ENCODE measurements at regions not wholly inside any gene's neighbourhood (a gene's known extent, or its start where the extent isn't known, plus 50 kb on each side); places are given as distances from the start of the nearest gene placed in this dataset.

DNA sequence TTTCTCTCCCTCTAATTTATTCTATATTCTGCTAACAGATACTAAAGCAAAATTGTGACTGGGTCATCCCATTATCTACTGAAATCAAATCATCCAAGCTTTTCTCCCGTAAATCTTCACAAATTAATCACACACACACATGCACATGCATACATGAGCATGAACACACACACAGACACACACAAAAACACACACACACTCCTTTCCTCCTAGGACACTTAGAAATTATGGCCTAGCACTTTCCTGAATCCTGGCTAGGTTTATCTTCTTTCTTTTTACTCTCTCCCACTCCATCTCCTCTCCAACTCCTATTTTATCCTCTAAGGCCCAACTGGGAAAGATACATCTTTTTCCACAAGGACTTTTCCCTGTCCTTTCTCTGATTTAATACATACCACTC lies 255.6 kb upstream of the G2E3 start:
- no peak overlapping the region for H3K4me3 Mint-ChIP-seq

DNA sequence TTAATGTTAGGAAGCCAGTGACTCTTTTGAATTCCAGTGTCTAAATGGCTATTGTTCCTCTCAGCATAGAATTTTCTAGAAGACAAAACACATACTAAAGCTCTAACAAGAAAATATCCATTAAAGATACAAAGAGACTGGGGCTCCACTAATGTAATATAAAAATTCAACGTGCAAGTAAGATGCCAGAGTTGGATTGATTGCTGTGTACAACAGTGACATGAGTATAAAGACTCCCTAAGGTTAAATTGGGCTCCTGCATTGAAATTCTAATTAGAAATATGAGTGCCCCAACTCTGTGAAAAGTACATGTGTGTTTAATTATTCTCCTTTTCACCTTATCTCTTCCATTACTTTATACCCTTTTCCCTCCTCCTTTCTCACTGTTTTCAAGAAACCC lies 253.6 kb upstream of the G2E3 start:
- Mint-ChIP-seq H3K9me3 (no peaks in the 10 kb centered on the region), H3K4me1 (peaks cover 7% of the 10 kb centered on the region), H3K36me3 (ENCODE audit: low read depth) (no peaks in the 10 kb centered on the region), H3K27me3 (ENCODE audit: low read depth) (peaks cover 7% of the 10 kb centered on the region), H3K27ac (ENCODE audit: unreplicated experiment) (no peak overlapping the region), H3K4me3 (no peak overlapping the region)
- no peak for DNase-seq (ENCODE audit: low read depth, low spot score)
- TF ChIP-seq, protein P1, sequence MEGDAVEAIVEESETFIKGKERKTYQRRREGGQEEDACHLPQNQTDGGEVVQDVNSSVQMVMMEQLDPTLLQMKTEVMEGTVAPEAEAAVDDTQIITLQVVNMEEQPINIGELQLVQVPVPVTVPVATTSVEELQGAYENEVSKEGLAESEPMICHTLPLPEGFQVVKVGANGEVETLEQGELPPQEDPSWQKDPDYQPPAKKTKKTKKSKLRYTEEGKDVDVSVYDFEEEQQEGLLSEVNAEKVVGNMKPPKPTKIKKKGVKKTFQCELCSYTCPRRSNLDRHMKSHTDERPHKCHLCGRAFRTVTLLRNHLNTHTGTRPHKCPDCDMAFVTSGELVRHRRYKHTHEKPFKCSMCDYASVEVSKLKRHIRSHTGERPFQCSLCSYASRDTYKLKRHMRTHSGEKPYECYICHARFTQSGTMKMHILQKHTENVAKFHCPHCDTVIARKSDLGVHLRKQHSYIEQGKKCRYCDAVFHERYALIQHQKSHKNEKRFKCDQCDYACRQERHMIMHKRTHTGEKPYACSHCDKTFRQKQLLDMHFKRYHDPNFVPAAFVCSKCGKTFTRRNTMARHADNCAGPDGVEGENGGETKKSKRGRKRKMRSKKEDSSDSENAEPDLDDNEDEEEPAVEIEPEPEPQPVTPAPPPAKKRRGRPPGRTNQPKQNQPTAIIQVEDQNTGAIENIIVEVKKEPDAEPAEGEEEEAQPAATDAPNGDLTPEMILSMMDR (conservative IDR thresholded peaks at IDR 0.05), result no peak

More for the DNA sequence above, 255.6 kb upstream of the G2E3 start:
- Mint-ChIP-seq H3K9me3 (no peaks in the 10 kb centered on the region), H3K4me1 (peaks cover 23% of the 10 kb centered on the region), H3K27me3 (ENCODE audit: low read depth) (no peaks in the 10 kb centered on the region), H3K27ac (ENCODE audit: unreplicated experiment) (no peak overlapping the region), H3K36me3 (ENCODE audit: low read depth) (no peaks in the 10 kb centered on the region)
- TF ChIP-seq, protein P1 (conservative IDR thresholded peaks at IDR 0.05), result no peak
- no peak for DNase-seq (ENCODE audit: low read depth, low spot score)

DNA sequence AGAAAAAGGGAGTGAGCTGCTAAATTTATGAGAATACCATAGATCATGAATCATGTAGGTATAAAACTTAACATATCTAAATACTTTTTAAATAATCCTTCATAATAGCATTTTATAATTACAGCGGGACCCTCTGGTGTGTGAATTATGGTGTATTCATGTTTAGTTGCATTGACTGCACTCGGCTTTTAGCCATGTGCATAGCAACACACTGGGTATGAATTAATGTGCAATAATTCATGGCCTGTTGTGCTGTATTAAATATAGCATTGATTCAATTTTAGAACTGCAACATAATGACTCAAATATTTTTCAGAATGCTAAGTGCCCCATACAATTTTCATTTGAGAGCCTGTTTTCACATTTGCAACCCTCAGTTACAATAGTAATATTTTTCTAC lies 249.6 kb upstream of the G2E3 start:
- no peak for DNase-seq (ENCODE audit: low read depth, low spot score)
- H3K9me3 Mint-ChIP-seq, result peaks cover 3% of the 10 kb centered on the region
- H3K27me3 Mint-ChIP-seq (ENCODE audit: low read depth), result peaks cover 22% of the 10 kb centered on the region

DNA sequence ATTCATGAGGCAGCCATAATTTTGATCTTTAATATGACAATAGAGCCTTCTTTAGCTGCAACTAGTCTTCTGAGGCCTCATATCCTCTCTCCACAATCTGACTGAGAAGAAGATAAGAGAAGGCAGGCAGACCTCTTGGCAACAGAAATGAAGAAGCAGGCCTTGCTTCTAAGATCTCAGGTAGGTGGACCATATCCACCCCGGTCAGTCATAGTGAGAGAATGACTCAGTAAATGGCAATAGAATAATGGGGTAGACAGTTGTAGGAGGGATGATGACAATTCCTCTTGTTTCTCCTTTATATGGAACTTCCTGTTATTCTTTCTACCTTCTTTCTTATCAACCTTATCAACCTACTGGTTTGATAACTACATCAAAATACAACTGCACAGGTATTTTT lies 246.7 kb upstream of the G2E3 start:
- TF ChIP-seq, protein P1 (conservative IDR thresholded peaks at IDR 0.05), result no peak
- DNase-seq (ENCODE audit: low read depth, low spot score), result no peak
- Mint-ChIP-seq H3K27ac (ENCODE audit: unreplicated experiment) (no peak overlapping the region), H3K36me3 (ENCODE audit: low read depth) (no peaks in the 10 kb centered on the region), H3K9me3 (peaks cover 3% of the 10 kb centered on the region), H3K4me3 (no peak overlapping the region), H3K4me1 (peaks cover 5% of the 10 kb centered on the region), H3K27me3 (ENCODE audit: low read depth) (peaks cover 32% of the 10 kb centered on the region)

More for the DNA sequence above, 249.6 kb upstream of the G2E3 start:
- Mint-ChIP-seq H3K4me1 (peaks cover 7% of the 10 kb centered on the region), H3K36me3 (ENCODE audit: low read depth) (no peaks in the 10 kb centered on the region), H3K4me3 (no peak overlapping the region), H3K27ac (ENCODE audit: unreplicated experiment) (peak overlapping the region; percentile 44)
- TF ChIP-seq, protein P1 (conservative IDR thresholded peaks at IDR 0.05), result no peak

DNA sequence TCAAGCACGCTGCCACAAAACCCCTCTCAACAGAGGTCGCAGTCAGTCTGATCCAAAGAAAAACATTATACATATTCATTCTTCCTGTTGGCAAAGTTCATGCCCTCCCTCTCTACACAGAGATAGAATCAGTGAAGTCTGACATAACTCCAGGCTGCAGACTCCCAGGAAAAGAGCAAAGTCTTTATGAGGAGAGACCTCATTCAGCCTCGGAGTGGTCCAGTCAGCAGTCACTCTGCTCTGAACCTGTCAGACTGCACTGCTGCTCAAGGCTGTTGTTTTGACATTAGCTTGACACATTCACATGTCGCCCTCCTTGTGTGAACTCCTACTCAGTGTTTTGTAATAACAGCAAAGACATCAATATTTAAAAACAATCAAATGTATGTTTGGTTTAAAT lies 241.2 kb upstream of the G2E3 start:
- Mint-ChIP-seq H3K27me3 (ENCODE audit: low read depth) (peaks cover 43% of the 10 kb centered on the region), H3K4me1 (peaks cover 18% of the 10 kb centered on the region), H3K4me3 (no peak overlapping the region), H3K27ac (ENCODE audit: unreplicated experiment) (no peak overlapping the region), H3K9me3 (peaks cover 3% of the 10 kb centered on the region), H3K36me3 (ENCODE audit: low read depth) (no peaks in the 10 kb centered on the region)
- TF ChIP-seq, protein P1 (conservative IDR thresholded peaks at IDR 0.05), result no peak
- DNase-seq (ENCODE audit: low read depth, low spot score), result no peak

DNA sequence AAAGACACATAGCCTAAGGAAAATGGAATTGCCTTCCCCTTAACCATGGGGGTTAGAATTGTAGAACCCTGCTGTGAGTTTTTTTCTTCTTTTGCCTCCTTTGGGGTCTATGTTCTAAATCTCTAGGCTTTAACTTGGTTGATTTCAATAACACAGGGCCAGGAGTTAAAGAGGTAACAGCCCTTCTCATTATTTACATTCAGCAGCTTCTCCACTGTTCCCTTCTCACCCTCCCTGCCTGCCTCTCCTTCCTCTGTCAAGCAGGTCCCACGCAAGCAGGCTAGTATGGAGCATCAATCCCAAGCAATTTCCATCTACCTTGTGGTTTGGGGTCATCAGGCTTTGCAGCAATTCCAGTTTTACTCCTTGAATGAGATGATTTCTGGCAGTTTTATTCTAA lies 236.1 kb upstream of the G2E3 start:
- no peak overlapping the region for H3K27ac Mint-ChIP-seq (ENCODE audit: unreplicated experiment)
- TF ChIP-seq, protein P1 (conservative IDR thresholded peaks at IDR 0.05), result no peak
- no peak for DNase-seq (ENCODE audit: low read depth, low spot score)
- H3K4me3 Mint-ChIP-seq, result no peak overlapping the region
- H3K4me1 Mint-ChIP-seq, result peaks cover 7% of the 10 kb centered on the region
- H3K9me3 Mint-ChIP-seq, result peaks cover 5% of the 10 kb centered on the region
- peaks cover 28% of the 10 kb centered on the region for H3K27me3 Mint-ChIP-seq (ENCODE audit: low read depth)
- no peaks in the 10 kb centered on the region for H3K36me3 Mint-ChIP-seq (ENCODE audit: low read depth)
